ENCODE measurements at regions not wholly inside any gene's neighbourhood (a gene's known extent, or its start where the extent isn't known, plus 50 kb on each side); places are given as distances from the start of the nearest gene placed in this dataset.

GRCh38 chr4:182093935-182094334 lies 149.3 kb upstream of the TENM3 start:
- intact Hi-C loops (cut with micrococcal nuclease): no loop called here
- no peak for DNase-seq (ENCODE audit: low spot score)
- Mint-ChIP-seq H3K9me3 (peaks cover 12% of the 10 kb centered on the region), H3K27me3 (ENCODE audit: low read depth) (no peaks in the 10 kb centered on the region), H3K4me3 (ENCODE audit: low read depth) (no peak overlapping the region), H3K36me3 (ENCODE audit: low read depth) (no peaks in the 10 kb centered on the region), H3K27ac (no peak overlapping the region), H3K4me1 (ENCODE audit: low read depth) (no peaks in the 10 kb centered on the region)

- intact Hi-C loops (cut with micrococcal nuclease): no loop called here
- Mint-ChIP-seq H3K4me3 (ENCODE audit: low read depth) (no peak overlapping the region), H3K36me3 (ENCODE audit: low read depth) (no peaks in the 10 kb centered on the region), H3K27ac (no peak overlapping the region), H3K4me1 (ENCODE audit: low read depth) (no peaks in the 10 kb centered on the region), H3K27me3 (ENCODE audit: low read depth) (no peaks in the 10 kb centered on the region), H3K9me3 (no peaks in the 10 kb centered on the region)
- no peak for DNase-seq (ENCODE audit: low spot score)
Measured at GRCh38 chr4:182101618-182102017, 141.6 kb upstream of the TENM3 start.

GRCh38 chr4:182102576-182102975 lies 140.6 kb upstream of the TENM3 start:
- no peak for DNase-seq (ENCODE audit: low spot score)
- no peak overlapping the region for H3K4me3 Mint-ChIP-seq (ENCODE audit: low read depth)
- no peaks in the 10 kb centered on the region for H3K9me3 Mint-ChIP-seq
- H3K27ac Mint-ChIP-seq: no peak overlapping the region
- H3K4me1 Mint-ChIP-seq (ENCODE audit: low read depth): no peaks in the 10 kb centered on the region
- no peaks in the 10 kb centered on the region for H3K36me3 Mint-ChIP-seq (ENCODE audit: low read depth)
- intact Hi-C loops (cut with micrococcal nuclease): no loop called here
- H3K27me3 Mint-ChIP-seq (ENCODE audit: low read depth): no peaks in the 10 kb centered on the region

- H3K27me3 Mint-ChIP-seq (ENCODE audit: low read depth): no peaks in the 10 kb centered on the region
- H3K9me3 Mint-ChIP-seq: no peaks in the 10 kb centered on the region
- H3K27ac Mint-ChIP-seq: no peak overlapping the region
- intact Hi-C loops (cut with micrococcal nuclease): no loop called here
- no peak for DNase-seq (ENCODE audit: low spot score)
- H3K4me1 Mint-ChIP-seq (ENCODE audit: low read depth): no peaks in the 10 kb centered on the region
- no peaks in the 10 kb centered on the region for H3K36me3 Mint-ChIP-seq (ENCODE audit: low read depth)
- no peak overlapping the region for H3K4me3 Mint-ChIP-seq (ENCODE audit: low read depth)
Measured at GRCh38 chr4:182103614-182104319, 139.4 kb upstream of the TENM3 start.

- no peaks in the 10 kb centered on the region for H3K9me3 Mint-ChIP-seq
Measured at GRCh38 chr4:182105416-182105815, 137.8 kb upstream of the TENM3 start.

GRCh38 chr4:182107931-182108330 lies 135.3 kb upstream of the TENM3 start:
- no peaks in the 10 kb centered on the region for H3K27me3 Mint-ChIP-seq (ENCODE audit: low read depth)
- DNase-seq (ENCODE audit: low spot score): no peak
- no peak overlapping the region for H3K4me3 Mint-ChIP-seq (ENCODE audit: low read depth)
- intact Hi-C loops (cut with micrococcal nuclease): no loop called here
- no peaks in the 10 kb centered on the region for H3K9me3 Mint-ChIP-seq
- no peaks in the 10 kb centered on the region for H3K4me1 Mint-ChIP-seq (ENCODE audit: low read depth)
- no peaks in the 10 kb centered on the region for H3K36me3 Mint-ChIP-seq (ENCODE audit: low read depth)
- no peak overlapping the region for H3K27ac Mint-ChIP-seq

More at GRCh38 chr4:182105416-182105815, 137.8 kb upstream of the TENM3 start:
- intact Hi-C loops (cut with micrococcal nuclease): no loop called here
- Mint-ChIP-seq H3K4me1 (ENCODE audit: low read depth) (no peaks in the 10 kb centered on the region), H3K36me3 (ENCODE audit: low read depth) (no peaks in the 10 kb centered on the region), H3K4me3 (ENCODE audit: low read depth) (no peak overlapping the region), H3K27me3 (ENCODE audit: low read depth) (no peaks in the 10 kb centered on the region), H3K27ac (no peak overlapping the region)
- DNase-seq (ENCODE audit: low spot score): no peak

GRCh38 chr4:182111586-182111985 lies 131.6 kb upstream of the TENM3 start:
- Mint-ChIP-seq H3K27ac (no peak overlapping the region), H3K27me3 (ENCODE audit: low read depth) (no peaks in the 10 kb centered on the region), H3K4me3 (ENCODE audit: low read depth) (no peak overlapping the region), H3K36me3 (ENCODE audit: low read depth) (no peaks in the 10 kb centered on the region), H3K4me1 (ENCODE audit: low read depth) (no peaks in the 10 kb centered on the region), H3K9me3 (no peaks in the 10 kb centered on the region)
- DNase-seq (ENCODE audit: low spot score): no peak
- intact Hi-C loops (cut with micrococcal nuclease): no loop called here

- Mint-ChIP-seq H3K27me3 (ENCODE audit: low read depth) (no peaks in the 10 kb centered on the region), H3K36me3 (ENCODE audit: low read depth) (no peaks in the 10 kb centered on the region), H3K4me1 (ENCODE audit: low read depth) (no peaks in the 10 kb centered on the region), H3K4me3 (ENCODE audit: low read depth) (no peak overlapping the region), H3K9me3 (no peaks in the 10 kb centered on the region), H3K27ac (no peak overlapping the region)
- no peak for DNase-seq (ENCODE audit: low spot score)
- intact Hi-C loops (cut with micrococcal nuclease): no loop called here
Measured at GRCh38 chr4:182113779-182114178, 129.4 kb upstream of the TENM3 start.

GRCh38 chr4:182124359-182124758 lies 118.8 kb upstream of the TENM3 start:
- Mint-ChIP-seq H3K9me3 (peaks cover 28% of the 10 kb centered on the region), H3K4me1 (ENCODE audit: low read depth) (no peaks in the 10 kb centered on the region), H3K4me3 (ENCODE audit: low read depth) (no peak overlapping the region), H3K27me3 (ENCODE audit: low read depth) (no peaks in the 10 kb centered on the region), H3K36me3 (ENCODE audit: low read depth) (no peaks in the 10 kb centered on the region), H3K27ac (no peak overlapping the region)
- no peak for DNase-seq (ENCODE audit: low spot score)
- intact Hi-C loops (cut with micrococcal nuclease): no loop called here

GRCh38 chr4:182126096-182126495 lies 117.1 kb upstream of the TENM3 start:
- intact Hi-C loops (cut with micrococcal nuclease): no loop called here
- H3K36me3 Mint-ChIP-seq (ENCODE audit: low read depth): no peaks in the 10 kb centered on the region
- no peak overlapping the region for H3K27ac Mint-ChIP-seq
- peaks cover 19% of the 10 kb centered on the region for H3K9me3 Mint-ChIP-seq
- no peak for DNase-seq (ENCODE audit: low spot score)
- H3K4me1 Mint-ChIP-seq (ENCODE audit: low read depth): no peaks in the 10 kb centered on the region
- H3K4me3 Mint-ChIP-seq (ENCODE audit: low read depth): no peak overlapping the region
- no peaks in the 10 kb centered on the region for H3K27me3 Mint-ChIP-seq (ENCODE audit: low read depth)

GRCh38 chr4:182126603-182127002 lies 116.6 kb upstream of the TENM3 start:
- peaks cover 19% of the 10 kb centered on the region for H3K9me3 Mint-ChIP-seq
- H3K27ac Mint-ChIP-seq: no peak overlapping the region

GRCh38 chr4:182133033-182133432 lies 110.2 kb upstream of the TENM3 start:
- Mint-ChIP-seq H3K4me3 (ENCODE audit: low read depth) (no peak overlapping the region), H3K36me3 (ENCODE audit: low read depth) (no peaks in the 10 kb centered on the region), H3K27ac (no peak overlapping the region), H3K9me3 (no peaks in the 10 kb centered on the region), H3K27me3 (ENCODE audit: low read depth) (peaks cover 17% of the 10 kb centered on the region), H3K4me1 (ENCODE audit: low read depth) (no peaks in the 10 kb centered on the region)
- intact Hi-C loops (cut with micrococcal nuclease): no loop called here
- no peak for DNase-seq (ENCODE audit: low spot score)

More at GRCh38 chr4:182126603-182127002, 116.6 kb upstream of the TENM3 start:
- no peak for DNase-seq (ENCODE audit: low spot score)
- no peaks in the 10 kb centered on the region for H3K36me3 Mint-ChIP-seq (ENCODE audit: low read depth)
- H3K4me3 Mint-ChIP-seq (ENCODE audit: low read depth): no peak overlapping the region
- H3K27me3 Mint-ChIP-seq (ENCODE audit: low read depth): no peaks in the 10 kb centered on the region
- intact Hi-C loops (cut with micrococcal nuclease): no loop called here
- H3K4me1 Mint-ChIP-seq (ENCODE audit: low read depth): no peaks in the 10 kb centered on the region

- H3K4me3 Mint-ChIP-seq (ENCODE audit: low read depth): no peak overlapping the region
- peaks cover 26% of the 10 kb centered on the region for H3K27me3 Mint-ChIP-seq (ENCODE audit: low read depth)
- H3K27ac Mint-ChIP-seq: no peak overlapping the region
- H3K4me1 Mint-ChIP-seq (ENCODE audit: low read depth): no peaks in the 10 kb centered on the region
- intact Hi-C loops (cut with micrococcal nuclease): no loop called here
- no peak for DNase-seq (ENCODE audit: low spot score)
- no peaks in the 10 kb centered on the region for H3K36me3 Mint-ChIP-seq (ENCODE audit: low read depth)
- no peaks in the 10 kb centered on the region for H3K9me3 Mint-ChIP-seq
Measured at GRCh38 chr4:182134261-182134660, 108.9 kb upstream of the TENM3 start.

GRCh38 chr4:182136201-182136600 lies 107.0 kb upstream of the TENM3 start:
- H3K27ac Mint-ChIP-seq: no peak overlapping the region
- no peaks in the 10 kb centered on the region for H3K36me3 Mint-ChIP-seq (ENCODE audit: low read depth)
- H3K9me3 Mint-ChIP-seq: no peaks in the 10 kb centered on the region
- H3K4me3 Mint-ChIP-seq (ENCODE audit: low read depth): no peak overlapping the region
- H3K27me3 Mint-ChIP-seq (ENCODE audit: low read depth): peaks cover 38% of the 10 kb centered on the region
- DNase-seq (ENCODE audit: low spot score): no peak
- intact Hi-C loops (cut with micrococcal nuclease): no loop called here
- H3K4me1 Mint-ChIP-seq (ENCODE audit: low read depth): peaks cover 5% of the 10 kb centered on the region

All from activated T-helper 2 cell treated with anti-CD3 and anti-CD28 coated beads, Interferon-gamma antibody, Interleukin-2, Interleukin-4, amounts not matched to agents 10 μg/mL and 5 μg/mL and 100 μg/mL, durations not matched to agents 14 hours and 24 hours and 36 hours (primary cell).